B cell (primary cell): ENCODE measurements at regions not wholly inside any gene's neighbourhood (a gene's known extent, or its start where the extent isn't known, plus 50 kb on each side); places are given as distances from the start of the nearest gene placed in this dataset.

Experiments
- ATAC-seq: fragments of 200-7000 bp; cut with Tn5 transposase; one replicate; pipeline ENCODE4 v1.10.0; 2021; ENCODE audit warnings: low read depth, mild to moderate bottlenecking, moderate number of reproducible peaks, moderate library complexity
- CTCF ChIA-PET: fragments of 350-600 bp; sonication (Branson Sonifier 250); formaldehyde crosslinking; loops from one replicate; lab custom pipeline; 2021; ENCODE audit warnings: antibody characterized with exemption, inconsistent platforms; lab: Charles Lee
- POLR2A ChIA-PET: fragments of 350-600 bp; sonication (Branson Sonifier 250); formaldehyde crosslinking; loops from one replicate; lab custom pipeline; 2021; ENCODE audit warnings: antibody characterized with exemption; lab: Charles Lee
- DNase-seq: peaks from one replicate; pipeline ENCODE4 v3.0.0; 2013
- H2AFZ ChIP-seq: 2 replicates; pipeline ENCODE4 v1.6.1; 2012; ENCODE audit warnings: mild to moderate bottlenecking, low read depth, low read length; ENCODE audit not compliant: insufficient read depth, poor library complexity, severe bottlenecking
- H3K27ac ChIP-seq, 2 donors: 1 replicate in 1 of 2; 2 replicates in 1 of 2; pipeline ENCODE4 v1.5.1; 2012 to 2013; ENCODE audit warnings: low read length in 2 of 2, mild to moderate bottlenecking in 2 of 2, moderate library complexity in 1 of 2
- H3K27me3 ChIP-seq, 4 experiments: fragments of 200-600 bp in 1 of 4; sonication (generic) in 1 of 4; replicated peaks in 1 of 4; 1 replicate in 2 of 4; 2 replicates in 2 of 4; pipeline versions ENCODE4 v1.6.1 to v1.7.0; 2013 to 2016; ENCODE audit warnings: low read length in 3 of 4, mild to moderate bottlenecking in 2 of 4, mixed read lengths in 1 of 4, moderate library complexity in 1 of 4; ENCODE audit not compliant: insufficient read depth in 4 of 4, control insufficient read depth in 3 of 4; ENCODE audit errors: control extremely low read depth in 1 of 4
- H3K36me3 ChIP-seq, 2 experiments: replicated peaks in 1 of 2; 1 replicate in 1 of 2; 2 replicates in 1 of 2; pipeline versions ENCODE4 v1.6.1 to v1.7.1; 2013; ENCODE audit warnings: low read length in 1 of 2; ENCODE audit not compliant: insufficient read depth in 2 of 2, control insufficient read depth in 1 of 2; ENCODE audit errors: control extremely low read depth in 1 of 2, extremely low read depth in 1 of 2
- H3K4me1 ChIP-seq, 2 donors: fragments of 200-600 bp in 1 of 2; sonication (generic) in 1 of 2; 1 replicate in 1 of 2; 2 replicates in 1 of 2; pipeline versions ENCODE4 v1.5.1 to v1.6.1; 2013 to 2017; ENCODE audit warnings: low read length in 2 of 2; ENCODE audit not compliant: control insufficient read depth in 2 of 2, insufficient read depth in 2 of 2
- H3K4me2 ChIP-seq: replicated peaks from 2 replicates; pipeline ENCODE3; 2012; ENCODE audit warnings: mild to moderate bottlenecking, low read depth, low read length; ENCODE audit not compliant: poor library complexity, severe bottlenecking
- H3K4me3 ChIP-seq, 5 experiments: fragments of 200-600 bp in 1 of 5; sonication (generic) in 1 of 5; 1 replicate in 3 of 5; 2 replicates in 2 of 5; pipeline versions ENCODE4 v1.5.1 to v1.7.0; 2011 to 2016; ENCODE audit warnings: low read length in 4 of 5, mild to moderate bottlenecking in 4 of 5, low read depth in 2 of 5, control low read depth in 1 of 5, moderate library complexity in 1 of 5; ENCODE audit not compliant: insufficient read depth in 1 of 5; ENCODE audit errors: control extremely low read depth in 1 of 5, extremely low read depth in 1 of 5
- H3K79me2 ChIP-seq: fragments of 200-600 bp; sonication (generic); one replicate; pipeline ENCODE4 v1.6.0; 2016; ENCODE audit warnings: low read length; ENCODE audit not compliant: control insufficient read depth, insufficient read depth
- H3K9ac ChIP-seq: fragments of 200-600 bp; sonication (generic); 2 replicates; pipeline ENCODE4 v1.6.1; 2017; ENCODE audit warnings: mild to moderate bottlenecking, low read length, moderate library complexity
- H3K9me3 ChIP-seq, 3 donors: one replicate each; pipeline versions ENCODE4 v1.6.1 to v1.7.1; 2013; ENCODE audit warnings: low read length in 2 of 3; ENCODE audit not compliant: control insufficient read depth in 2 of 3, insufficient read depth in 1 of 3; ENCODE audit errors: control extremely low read depth in 1 of 3
- H4K20me1 ChIP-seq: 2 replicates; pipeline ENCODE4 v1.6.0; 2012; ENCODE audit warnings: mild to moderate bottlenecking, low read length; ENCODE audit not compliant: insufficient read depth, control insufficient read depth, poor library complexity, severe bottlenecking
- H3K27ac Mint-ChIP-seq: one replicate; pipeline ENCODE4 v1.8.0; 2021; ENCODE audit warnings: mixed read lengths
- H3K27me3 Mint-ChIP-seq: one replicate; pipeline ENCODE4 v1.8.0; 2021; ENCODE audit warnings: mixed read lengths
- H3K4me1 Mint-ChIP-seq: one replicate; pipeline ENCODE4 v1.8.0; 2021; ENCODE audit warnings: mixed read lengths
- H3K4me3 Mint-ChIP-seq: one replicate; pipeline ENCODE4 v1.8.0; 2021; ENCODE audit warnings: mixed read lengths
- H3K9me3 Mint-ChIP-seq: one replicate; pipeline ENCODE4 v1.8.0; 2022; ENCODE audit warnings: mixed read lengths; ENCODE audit not compliant: insufficient read depth
- EZH2 ChIP-seq: IDR thresholded peaks from 2 replicates; pipeline ENCODE4 v1.6.1; 2012; ENCODE audit warnings: borderline replicate concordance, low read depth, mild to moderate bottlenecking, moderate library complexity, low read length; ENCODE audit not compliant: insufficient read depth, poor library complexity, severe bottlenecking
- WGBS: methylation state at CpG from one replicate; pipeline ENCODE4 v1.1.5; 2013; ENCODE audit warnings: missing lambda C conversion rate; ENCODE audit not compliant: insufficient coverage; 5-methylcytosine and 5-hydroxymethylcytosine counted together
- intact Hi-C: fragments of 100-400 bp; cut with micrococcal nuclease; formaldehyde crosslinking; loops from one replicate; pipeline ENCODE4 v1.10.0; 2022
- TF ChIP-seq, protein P1 (sequence below): fragments of 200-600 bp; IDR thresholded peaks from one replicate; pipeline ENCODE4 v1.8.0; 2022; ENCODE audit warnings: antibody characterized with exemption, mild to moderate bottlenecking

DNA sequence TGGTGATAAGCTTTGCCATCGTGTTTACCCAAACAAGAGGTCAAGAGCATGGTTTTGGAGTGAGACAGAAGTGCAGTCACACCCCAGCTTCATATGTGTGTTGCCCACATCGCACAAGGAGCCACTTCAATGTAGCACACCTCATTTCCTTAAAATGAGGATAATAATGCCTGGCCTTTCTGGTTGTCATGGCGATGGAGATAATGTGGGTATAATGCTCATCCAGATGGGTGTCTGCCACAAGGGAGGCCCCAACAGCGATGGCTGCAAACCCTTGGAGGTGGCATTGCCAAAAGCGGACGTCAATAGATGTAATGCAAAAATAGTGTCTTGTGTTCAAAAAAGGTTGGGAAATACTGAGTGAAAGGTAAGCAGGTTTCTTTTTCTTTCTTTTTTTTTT is 83.1 kb upstream of the AJAP1 start:
- H3K4me2 ChIP-seq = no peak overlapping the region
- peaks cover 5% of the 10 kb centered on the region for H3K9me3 Mint-ChIP-seq
- H3K4me1 ChIP-seq = no peaks in the 10 kb centered on the region
- no peak overlapping the region for H3K9ac ChIP-seq
- ChIA-PET POLR2A (no interaction called here), CTCF (no interaction called here)
- no peak overlapping the region for H2AFZ ChIP-seq
- intact Hi-C loops = no loop called here
- no peaks in the 10 kb centered on the region for H4K20me1 ChIP-seq
- H3K36me3 ChIP-seq = no peaks in the 10 kb centered on the region
- WGBS = 100% methylated on average over 2 of the region's 6 CpGs
- H3K27ac ChIP-seq = no peak overlapping the region
- ATAC-seq (no peak), DNase-seq (no peak)
- H3K4me1 Mint-ChIP-seq = no peaks in the 10 kb centered on the region
- no peak overlapping the region for H3K4me3 Mint-ChIP-seq
- no peak overlapping the region for H3K27ac Mint-ChIP-seq
- peaks cover 0 to 8% (median 3%) of the 10 kb centered on the region in 3 donors for H3K9me3 ChIP-seq
- H3K4me3 ChIP-seq = no peak overlapping the region
- H3K79me2 ChIP-seq = no peaks in the 10 kb centered on the region
- H3K27me3 Mint-ChIP-seq = peaks cover 15% of the 10 kb centered on the region
- TF ChIP-seq, protein P1, sequence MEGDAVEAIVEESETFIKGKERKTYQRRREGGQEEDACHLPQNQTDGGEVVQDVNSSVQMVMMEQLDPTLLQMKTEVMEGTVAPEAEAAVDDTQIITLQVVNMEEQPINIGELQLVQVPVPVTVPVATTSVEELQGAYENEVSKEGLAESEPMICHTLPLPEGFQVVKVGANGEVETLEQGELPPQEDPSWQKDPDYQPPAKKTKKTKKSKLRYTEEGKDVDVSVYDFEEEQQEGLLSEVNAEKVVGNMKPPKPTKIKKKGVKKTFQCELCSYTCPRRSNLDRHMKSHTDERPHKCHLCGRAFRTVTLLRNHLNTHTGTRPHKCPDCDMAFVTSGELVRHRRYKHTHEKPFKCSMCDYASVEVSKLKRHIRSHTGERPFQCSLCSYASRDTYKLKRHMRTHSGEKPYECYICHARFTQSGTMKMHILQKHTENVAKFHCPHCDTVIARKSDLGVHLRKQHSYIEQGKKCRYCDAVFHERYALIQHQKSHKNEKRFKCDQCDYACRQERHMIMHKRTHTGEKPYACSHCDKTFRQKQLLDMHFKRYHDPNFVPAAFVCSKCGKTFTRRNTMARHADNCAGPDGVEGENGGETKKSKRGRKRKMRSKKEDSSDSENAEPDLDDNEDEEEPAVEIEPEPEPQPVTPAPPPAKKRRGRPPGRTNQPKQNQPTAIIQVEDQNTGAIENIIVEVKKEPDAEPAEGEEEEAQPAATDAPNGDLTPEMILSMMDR = no peak
- no peak for TF ChIP-seq EZH2
- peaks cover 0 to 7% (median under 1%) of the 10 kb centered on the region in 4 experiments for H3K27me3 ChIP-seq

- H4K20me1 ChIP-seq = no peaks in the 10 kb centered on the region
- DNase-seq = no peak
- TF ChIP-seq EZH2 = no peak
- H3K9ac ChIP-seq = no peak overlapping the region
- H3K9me3 Mint-ChIP-seq = no peaks in the 10 kb centered on the region
- H3K4me1 ChIP-seq = no peaks in the 10 kb centered on the region
- no peak overlapping the region for H3K27ac Mint-ChIP-seq
- no peaks in the 10 kb centered on the region for H3K79me2 ChIP-seq
- H3K27me3 Mint-ChIP-seq = peaks cover 17% of the 10 kb centered on the region
- peaks cover 0 to 7% (median 1%) of the 10 kb centered on the region in 4 experiments for H3K27me3 ChIP-seq
- peaks cover 0 to 1% (median 0%) of the 10 kb centered on the region in 3 donors for H3K9me3 ChIP-seq
- H3K4me3 Mint-ChIP-seq = no peak overlapping the region
- intact Hi-C loops = no loop called here
- CTCF ChIA-PET = no interaction called here
- no peak overlapping the region for H3K4me2 ChIP-seq
- no peaks in the 10 kb centered on the region for H3K36me3 ChIP-seq
- ATAC-seq = no peak
- H3K4me3 ChIP-seq = no peak overlapping the region
- POLR2A ChIA-PET = no interaction called here
- no peak overlapping the region for H3K27ac ChIP-seq
- H2AFZ ChIP-seq = no peak overlapping the region
- 24% methylated on average over 3 of the region's 3 CpGs for WGBS
- no peaks in the 10 kb centered on the region for H3K4me1 Mint-ChIP-seq
Measured at GRCh38 chr1:4573526-4573925, 80.9 kb upstream of the AJAP1 start.
